Heart left ventricle (tissue), 13 donors: ENCODE measurements at regions not wholly inside any gene's neighbourhood (a gene's known extent, or its start where the extent isn't known, plus 50 kb on each side); places are given as distances from the start of the nearest gene placed in this dataset.

Source experiments
- POLR2A ChIP-seq, 2 donors: fragments of 450-650 bp; IDR thresholded peaks; one replicate each; pipeline ENCODE4 v1.6.1; 2017; ENCODE audit warnings: antibody characterized with exemption in 2 of 2, mild to moderate bottlenecking in 2 of 2, moderate library complexity in 2 of 2
- TF ChIP-seq, protein P1 (sequence below), 12 donors: fragments of 200-600 bp; sonication (generic) in 4 of 12; IDR thresholded peaks; one replicate each; pipeline versions ENCODE4 v1.5.0 to v1.8.0; 2018 to 2022; ENCODE audit warnings: antibody characterized with exemption in 12 of 12, mild to moderate bottlenecking in 5 of 12
- donor health status: ischemic (EF 13 %, LVEDD 7.1; RV severe dilation, severe dysfunction).
- donor health status: DM: no; HTN: yes; CAD: no.
- donor health status: DM: no; HTN: no; CAD: no.
- donor health status: ischemic (EF 25% LVEDD 6.9; RV normal size, moderate dysfunction).
- donor health status: ischemic (EF 25% LVEDD 5.7; RV mildly dilated, moderate dysfunction).
- donor health status: ischemic (EF 35%, LVEDD 5.7; RV mildly dilated, moderate dysfunction).
- donor health status: nonischemic (EF 11% LVEDD 7.7; RV severe dilation, severe dysfunction).
- donor health status: DM: yes; HTN: yes; CAD: no.
- donor health status: PGD.
- donor health status: ischemic (EF 29% LVEDD 5.4; RV normal size, mild dysfunction).
- donor health status: nonischemic (EF 23%, LVEDD 6.1; RV moderate dilation, normal function).

DNA sequence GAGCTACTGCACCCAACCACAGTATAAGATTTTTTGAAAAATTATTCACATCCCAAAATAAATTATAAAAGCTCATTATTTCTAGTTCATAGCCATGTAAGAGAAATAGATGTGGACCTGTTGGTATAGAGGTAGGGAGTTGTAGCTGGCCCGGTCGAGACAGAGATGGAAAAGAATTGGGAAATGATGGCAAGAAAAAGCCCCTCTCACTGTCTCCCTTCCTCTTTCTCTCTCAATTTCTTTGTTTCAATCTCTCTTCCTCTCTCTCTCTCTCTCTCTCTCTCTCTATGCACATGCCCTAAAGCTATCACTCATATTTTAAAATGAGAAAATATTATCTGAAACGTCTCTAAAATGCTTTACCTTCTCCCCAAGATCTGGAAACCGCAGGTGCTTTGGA lies 80.7 kb upstream of the CD83 start:
- TF ChIP-seq, protein P1, sequence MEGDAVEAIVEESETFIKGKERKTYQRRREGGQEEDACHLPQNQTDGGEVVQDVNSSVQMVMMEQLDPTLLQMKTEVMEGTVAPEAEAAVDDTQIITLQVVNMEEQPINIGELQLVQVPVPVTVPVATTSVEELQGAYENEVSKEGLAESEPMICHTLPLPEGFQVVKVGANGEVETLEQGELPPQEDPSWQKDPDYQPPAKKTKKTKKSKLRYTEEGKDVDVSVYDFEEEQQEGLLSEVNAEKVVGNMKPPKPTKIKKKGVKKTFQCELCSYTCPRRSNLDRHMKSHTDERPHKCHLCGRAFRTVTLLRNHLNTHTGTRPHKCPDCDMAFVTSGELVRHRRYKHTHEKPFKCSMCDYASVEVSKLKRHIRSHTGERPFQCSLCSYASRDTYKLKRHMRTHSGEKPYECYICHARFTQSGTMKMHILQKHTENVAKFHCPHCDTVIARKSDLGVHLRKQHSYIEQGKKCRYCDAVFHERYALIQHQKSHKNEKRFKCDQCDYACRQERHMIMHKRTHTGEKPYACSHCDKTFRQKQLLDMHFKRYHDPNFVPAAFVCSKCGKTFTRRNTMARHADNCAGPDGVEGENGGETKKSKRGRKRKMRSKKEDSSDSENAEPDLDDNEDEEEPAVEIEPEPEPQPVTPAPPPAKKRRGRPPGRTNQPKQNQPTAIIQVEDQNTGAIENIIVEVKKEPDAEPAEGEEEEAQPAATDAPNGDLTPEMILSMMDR (IDR thresholded peaks at IDR 0.05), result no peak
- no peak for TF ChIP-seq POLR2A (IDR thresholded peaks at IDR 0.05)
